ENCODE measurements at regions not wholly inside any gene's neighbourhood (a gene's known extent, or its start where the extent isn't known, plus 50 kb on each side); places are given as distances from the start of the nearest gene placed in this dataset.
"Not testable (repeated sequence)": the region's sequence is repeated elsewhere in the genome, so short reads cannot be mapped to it uniquely, and the experiment has no call there.

DNA sequence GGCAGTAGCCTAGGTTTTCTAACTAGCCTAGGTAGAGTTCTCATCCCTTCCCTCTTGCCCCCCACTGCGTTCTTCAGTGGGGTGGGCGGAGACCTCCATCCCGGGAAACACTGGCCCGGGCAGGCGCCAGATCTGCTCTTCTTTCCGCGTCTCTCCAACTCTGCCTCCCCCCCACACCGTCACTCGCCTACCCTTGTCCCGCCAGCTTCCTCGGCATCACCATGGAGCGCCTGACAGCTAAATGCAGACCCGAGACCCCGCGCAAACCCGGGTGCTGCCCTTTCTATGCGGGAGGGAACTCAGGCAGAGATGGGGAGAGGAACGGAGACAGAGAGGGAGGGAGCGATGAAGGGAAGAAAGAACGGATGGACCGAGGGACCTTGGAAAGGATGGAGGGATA is 1494.8 kb upstream of the DEFB115 start:
- ChIA-PET POLR2A (no interaction called here), CTCF (no interaction called here)
- H3K9me3 ChIP-seq (ENCODE audit: control insufficient read depth, insufficient read depth, low read length), result peaks cover 41% of the 10 kb centered on the region
- H3K4me3 ChIP-seq (ENCODE audit: low read depth, low read length), result no peak overlapping the region
- H3K27me3 ChIP-seq (ENCODE audit: control insufficient read depth, insufficient read depth, low read length), result no peaks in the 10 kb centered on the region
- TF ChIP-seq, protein P1, sequence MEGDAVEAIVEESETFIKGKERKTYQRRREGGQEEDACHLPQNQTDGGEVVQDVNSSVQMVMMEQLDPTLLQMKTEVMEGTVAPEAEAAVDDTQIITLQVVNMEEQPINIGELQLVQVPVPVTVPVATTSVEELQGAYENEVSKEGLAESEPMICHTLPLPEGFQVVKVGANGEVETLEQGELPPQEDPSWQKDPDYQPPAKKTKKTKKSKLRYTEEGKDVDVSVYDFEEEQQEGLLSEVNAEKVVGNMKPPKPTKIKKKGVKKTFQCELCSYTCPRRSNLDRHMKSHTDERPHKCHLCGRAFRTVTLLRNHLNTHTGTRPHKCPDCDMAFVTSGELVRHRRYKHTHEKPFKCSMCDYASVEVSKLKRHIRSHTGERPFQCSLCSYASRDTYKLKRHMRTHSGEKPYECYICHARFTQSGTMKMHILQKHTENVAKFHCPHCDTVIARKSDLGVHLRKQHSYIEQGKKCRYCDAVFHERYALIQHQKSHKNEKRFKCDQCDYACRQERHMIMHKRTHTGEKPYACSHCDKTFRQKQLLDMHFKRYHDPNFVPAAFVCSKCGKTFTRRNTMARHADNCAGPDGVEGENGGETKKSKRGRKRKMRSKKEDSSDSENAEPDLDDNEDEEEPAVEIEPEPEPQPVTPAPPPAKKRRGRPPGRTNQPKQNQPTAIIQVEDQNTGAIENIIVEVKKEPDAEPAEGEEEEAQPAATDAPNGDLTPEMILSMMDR (IDR thresholded peaks at IDR 0.05; ENCODE audit: low read depth, low read length), result no peak
- DNase-seq (ENCODE audit: low read depth, low spot score), result no peak
- no peak overlapping the region for H3K27ac ChIP-seq (ENCODE audit: low read depth, low read length)

DNA sequence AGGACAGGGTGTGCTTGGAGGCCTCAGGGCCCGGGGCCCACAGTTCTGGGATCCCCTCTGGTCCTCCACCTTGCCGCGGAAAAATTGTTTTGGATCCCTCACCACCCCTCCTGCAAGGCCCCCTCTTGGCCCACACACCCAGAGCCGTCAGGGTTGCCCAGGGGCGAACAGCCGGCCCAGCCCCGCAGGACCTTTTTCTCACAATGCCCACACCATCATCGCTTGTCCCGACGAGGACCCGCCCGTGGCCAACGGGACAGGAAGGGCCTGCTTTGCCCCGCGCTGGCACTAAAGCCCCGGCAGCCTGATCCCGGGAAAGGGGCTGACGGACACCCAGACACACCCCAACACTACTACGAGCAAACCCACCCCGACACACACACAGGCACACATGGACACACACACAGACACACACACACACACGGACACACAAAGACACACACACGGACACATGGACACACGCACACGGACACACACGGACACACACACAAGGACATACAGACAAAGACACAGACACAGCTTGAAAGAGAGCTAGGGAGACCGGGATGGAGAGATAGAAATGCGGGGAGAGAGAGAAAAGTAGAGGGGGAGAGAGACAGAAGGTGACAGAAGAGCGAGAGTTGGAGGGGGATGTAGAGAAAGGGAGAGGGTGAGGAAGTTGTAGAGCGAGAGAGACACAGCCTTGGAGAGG is 1493.5 kb upstream of the DEFB115 start:
- POLR2A ChIA-PET, result no interaction called here
- Histone ChIP-seq H3K27ac (ENCODE audit: low read depth, low read length) (no peak overlapping the region), H3K4me3 (ENCODE audit: low read depth, low read length) (no peak overlapping the region), H3K9me3 (ENCODE audit: control insufficient read depth, insufficient read depth, low read length) (peaks cover 49% of the 10 kb centered on the region), H3K27me3 (ENCODE audit: control insufficient read depth, insufficient read depth, low read length) (no peaks in the 10 kb centered on the region)
- no peak for DNase-seq (ENCODE audit: low read depth, low spot score)
- TF ChIP-seq, protein P1 (IDR thresholded peaks at IDR 0.05; ENCODE audit: low read depth, low read length), result no peak
- CTCF ChIA-PET, result no interaction called here

DNA sequence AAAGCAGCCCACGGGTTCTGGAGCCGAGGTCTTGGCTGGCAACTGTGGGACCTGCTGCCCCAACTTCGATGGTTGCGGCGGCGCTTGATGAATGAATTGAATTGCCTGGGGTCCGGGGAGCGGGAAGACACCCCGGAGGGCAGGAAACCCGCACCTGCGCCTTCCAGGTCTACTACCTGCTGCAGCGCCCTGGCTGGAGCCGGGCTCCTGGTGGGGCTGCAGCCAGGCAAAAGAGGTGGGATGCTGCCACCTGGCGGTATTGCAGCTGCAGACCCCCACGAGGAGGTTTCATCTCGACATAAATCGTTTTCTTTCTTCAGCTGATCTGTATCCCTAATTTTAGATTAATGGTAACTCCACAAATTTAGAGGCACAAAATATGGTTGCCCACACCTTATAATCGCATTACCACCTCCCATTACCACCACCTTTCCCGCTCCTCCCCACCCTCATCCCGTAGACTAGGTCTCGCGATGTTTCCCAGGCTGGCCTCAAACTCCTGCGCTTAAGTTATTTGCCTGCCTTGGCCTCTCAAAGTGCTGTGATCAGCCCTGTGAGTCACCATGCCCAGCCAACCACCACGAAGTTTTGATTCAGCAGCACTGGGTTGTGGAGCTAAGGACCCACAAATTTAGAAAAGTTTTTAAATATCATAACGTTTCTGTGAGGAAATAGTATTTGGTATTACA is 1492.4 kb upstream of the DEFB115 start:
- POLR2A ChIA-PET; H3K4me3 ChIP-seq (ENCODE audit: low read depth, low read length): not testable (repeated sequence)

DNA sequence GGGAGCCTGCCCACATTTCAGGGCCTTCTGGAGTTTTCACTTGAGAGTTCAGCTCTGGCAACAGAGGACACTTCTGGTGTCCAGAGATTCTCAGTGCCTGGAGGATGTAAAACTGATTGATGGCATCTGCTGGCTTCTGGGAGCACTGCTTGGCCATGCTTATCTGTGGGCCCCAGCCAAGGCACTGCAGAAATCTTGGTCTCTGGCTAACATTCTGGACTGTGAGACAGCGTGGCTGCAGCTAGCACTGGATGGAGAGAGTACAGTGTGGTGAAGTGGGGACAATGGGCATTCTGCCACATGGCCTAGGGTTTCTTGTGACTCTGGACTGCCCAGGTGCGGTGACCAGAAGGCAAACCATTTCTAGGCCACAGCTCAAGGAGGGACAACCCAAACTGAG is 1479.4 kb upstream of the DEFB115 start:
- H3K27me3 ChIP-seq (ENCODE audit: control insufficient read depth, insufficient read depth, low read length); H3K4me3 ChIP-seq (ENCODE audit: low read depth, low read length); H3K9me3 ChIP-seq (ENCODE audit: control insufficient read depth, insufficient read depth, low read length); POLR2A ChIA-PET; DNase-seq (ENCODE audit: low read depth, low spot score); CTCF ChIA-PET; H3K27ac ChIP-seq (ENCODE audit: low read depth, low read length): not testable (repeated sequence)

More for the DNA sequence above, 1492.4 kb upstream of the DEFB115 start:
- H3K27me3 ChIP-seq (ENCODE audit: control insufficient read depth, insufficient read depth, low read length); CTCF ChIA-PET; H3K27ac ChIP-seq (ENCODE audit: low read depth, low read length); DNase-seq (ENCODE audit: low read depth, low spot score): not testable (repeated sequence)
- peaks cover 49% of the 10 kb centered on the region for H3K9me3 ChIP-seq (ENCODE audit: control insufficient read depth, insufficient read depth, low read length)

DNA sequence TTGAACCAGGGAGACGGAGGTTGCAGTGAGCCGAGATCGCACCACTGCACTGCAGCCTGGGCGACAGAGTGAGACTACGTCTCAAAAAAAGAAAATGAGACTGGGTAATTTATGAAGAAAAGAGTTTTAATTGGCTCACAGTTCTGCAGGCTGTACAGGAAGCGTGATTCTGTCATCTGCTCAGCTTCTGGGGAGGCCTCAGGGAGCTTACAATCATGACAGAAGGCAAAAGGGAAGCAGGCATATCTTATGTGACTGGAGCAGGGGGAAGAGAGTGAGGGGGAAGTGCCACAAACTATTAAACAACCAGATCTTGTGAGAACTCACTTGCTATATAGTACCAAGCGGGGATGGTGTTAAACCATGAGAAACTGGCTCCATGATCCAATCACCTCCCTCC is 1476.2 kb upstream of the DEFB115 start:
- H3K4me3 ChIP-seq (ENCODE audit: low read depth, low read length); H3K9me3 ChIP-seq (ENCODE audit: control insufficient read depth, insufficient read depth, low read length); H3K27ac ChIP-seq (ENCODE audit: low read depth, low read length); CTCF ChIA-PET; H3K27me3 ChIP-seq (ENCODE audit: control insufficient read depth, insufficient read depth, low read length); DNase-seq (ENCODE audit: low read depth, low spot score); POLR2A ChIA-PET: not testable (repeated sequence)

DNA sequence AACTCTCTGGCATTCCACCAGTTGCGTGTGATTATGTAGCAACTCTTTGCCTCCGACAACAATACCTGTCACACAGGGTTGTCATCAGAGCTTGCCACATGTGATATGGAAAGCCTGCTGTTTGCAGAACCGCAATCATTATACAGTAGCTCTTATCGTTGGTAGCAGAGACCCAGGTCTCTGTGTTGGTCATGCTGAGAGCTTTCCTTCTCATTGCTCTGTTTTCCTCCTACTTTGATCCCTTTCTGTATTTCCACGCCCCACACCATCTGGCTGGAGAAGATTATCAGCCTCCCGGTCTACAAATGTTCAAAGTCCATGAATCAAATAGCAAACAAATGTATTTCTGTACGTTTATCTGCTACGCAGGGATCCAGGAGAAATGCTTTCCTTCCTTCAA is 1475.6 kb upstream of the DEFB115 start:
- H3K27ac ChIP-seq (ENCODE audit: low read depth, low read length); POLR2A ChIA-PET: not testable (repeated sequence)

DNA sequence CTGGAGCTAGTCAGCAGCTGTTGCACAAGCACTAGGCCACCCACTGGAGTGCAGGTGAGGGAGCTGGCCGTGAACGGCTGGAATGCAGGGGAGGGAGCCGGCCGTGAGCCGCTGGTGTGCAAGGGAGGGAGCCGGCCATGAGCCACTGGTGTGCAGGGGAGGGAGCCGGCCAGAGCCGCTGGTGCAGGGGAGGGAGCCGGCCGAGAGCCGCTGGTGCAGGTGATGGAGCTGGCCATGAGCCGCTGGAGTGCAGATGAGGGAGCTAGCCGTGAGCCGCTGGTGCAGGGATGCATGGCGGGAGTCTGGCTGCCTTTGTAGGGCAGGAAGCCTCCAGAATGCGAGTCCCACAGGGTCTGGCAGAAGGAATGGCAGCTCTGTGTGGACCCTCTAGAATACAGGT is 1470.0 kb upstream of the DEFB115 start:
- CTCF ChIA-PET; H3K27ac ChIP-seq (ENCODE audit: low read depth, low read length); DNase-seq (ENCODE audit: low read depth, low spot score); H3K4me3 ChIP-seq (ENCODE audit: low read depth, low read length); H3K27me3 ChIP-seq (ENCODE audit: control insufficient read depth, insufficient read depth, low read length): not testable (repeated sequence)
- peaks cover 24% of the 10 kb centered on the region for H3K9me3 ChIP-seq (ENCODE audit: control insufficient read depth, insufficient read depth, low read length)
- POLR2A ChIA-PET, result interaction anchor here (0.6 kb wide), 1 partner anchor 10 kb away, joined by 3 read pairs; no protein-coding TSS in a partner anchor

More for the DNA sequence above, 1475.6 kb upstream of the DEFB115 start:
- H3K27me3 ChIP-seq (ENCODE audit: control insufficient read depth, insufficient read depth, low read length); H3K4me3 ChIP-seq (ENCODE audit: low read depth, low read length); CTCF ChIA-PET; DNase-seq (ENCODE audit: low read depth, low spot score): not testable (repeated sequence)
- peaks cover 13% of the 10 kb centered on the region; the same call in 1 of the 2 replicates for H3K9me3 ChIP-seq (ENCODE audit: control insufficient read depth, insufficient read depth, low read length)

All from AG04450 (cell line).